ENCODE measurements at regions not wholly inside any gene's neighbourhood (a gene's known extent, or its start where the extent isn't known, plus 50 kb on each side); places are given as distances from the start of the nearest gene placed in this dataset.

GRCh38 chrX:110509755-110510532 lies 151.3 kb downstream of the RTL9 start:
- no peak for DNase-seq (ENCODE audit: low spot score)
- H3K27me3 ChIP-seq (ENCODE audit: control insufficient read depth in 4 of 4, insufficient read depth in 4 of 4, low read length in 3 of 4), result peaks cover 0 to 5% (median 0%) of the 10 kb centered on the region in 4 donors
- 65% methylated on average over 2 of the region's 2 CpGs for WGBS
- no peaks in the 10 kb centered on the region for H3K36me3 ChIP-seq (ENCODE audit: control insufficient read depth in 4 of 4, insufficient read depth in 3 of 4, low read depth in 1 of 4, low read length in 3 of 4)
- no peak overlapping the region for H3K4me3 ChIP-seq (ENCODE audit: low read depth in 1 of 3, low read length in 3 of 3)
- H3K9me3 ChIP-seq (ENCODE audit: control insufficient read depth in 4 of 4, low read length in 3 of 4), result no peaks in the 10 kb centered on the region
- TF ChIP-seq EGR1 (IDR thresholded peaks at IDR 0.05; ENCODE audit: low read depth in 2 of 2) (no peak), SP1 (IDR thresholded peaks at IDR 0.05) (no peak), FOXA2 (IDR thresholded peaks at IDR 0.05) (no peak), YY1 (IDR thresholded peaks at IDR 0.05) (no peak), CTCF (IDR thresholded peaks at IDR 0.05; ENCODE audit: low read depth, low read length, missing input control) (no peak), GABPA (IDR thresholded peaks at IDR 0.05 in 1 of 2, conservative IDR thresholded peaks at IDR 0.05 in 1 of 2) (no peak), HNF4A (conservative IDR thresholded peaks at IDR 0.05) (no peak), JUND (IDR thresholded peaks at IDR 0.05) (no peak), TAF1 (conservative IDR thresholded peaks at IDR 0.05) (no peak), RAD21 (IDR thresholded peaks at IDR 0.05) (no peak), REST (IDR thresholded peaks at IDR 0.05) (no peak), HNF4G (IDR thresholded peaks at IDR 0.05) (no peak), NR2F2 (IDR thresholded peaks at IDR 0.05) (no peak), ZBTB33 (IDR thresholded peaks at IDR 0.05) (no peak), FOXA1 (IDR thresholded peaks at IDR 0.05) (no peak), MAX (IDR thresholded peaks at IDR 0.05) (no peak), RXRA (IDR thresholded peaks at IDR 0.05) (no peak)
- no peak overlapping the region for H3K27ac ChIP-seq (ENCODE audit: low read depth in 1 of 2, low read length in 2 of 2)
- no peaks in the 10 kb centered on the region for H3K4me1 ChIP-seq (ENCODE audit: control insufficient read depth in 4 of 4, insufficient read depth in 4 of 4, low read length in 3 of 4)
- no peak overlapping the region for H3K9ac ChIP-seq (ENCODE audit: low read depth in 1 of 2, low read length in 2 of 2)
